ENCODE measurements at regions not wholly inside any gene's neighbourhood (a gene's known extent, or its start where the extent isn't known, plus 50 kb on each side); places are given as distances from the start of the nearest gene placed in this dataset.
A peak's percentile ranks its signal among the peaks of the same experiment; 100 is the strongest.

- no peak for DNase-seq (ENCODE audit: low spot score)
Observed at GRCh38 chr11:114758627-114759026, 80.3 kb downstream of the NXPE2 start.

GRCh38 chr11:114762408-114762807 lies 84.1 kb downstream of the NXPE2 start:
- peak; percentile 73 for DNase-seq (ENCODE audit: low spot score)

GRCh38 chr11:114764563-114764962 lies 86.2 kb downstream of the NXPE2 start:
- no peak for DNase-seq (ENCODE audit: low spot score)

- DNase-seq (ENCODE audit: low spot score), result no peak
Observed at GRCh38 chr11:114771172-114771571, 92.8 kb downstream of the NXPE2 start.

- DNase-seq (ENCODE audit: low spot score), result no peak
Observed at GRCh38 chr11:114773541-114774338, 95.4 kb downstream of the NXPE2 start.

- peak; percentile 74 for DNase-seq (ENCODE audit: low spot score)
Observed at GRCh38 chr11:114774599-114775361, 96.5 kb downstream of the NXPE2 start.

GRCh38 chr11:114775875-114776621 lies 97.7 kb downstream of the NXPE2 start:
- DNase-seq (ENCODE audit: low spot score), result no peak

GRCh38 chr11:114776956-114777355 lies 98.6 kb downstream of the NXPE2 start:
- no peak for DNase-seq (ENCODE audit: low spot score)

GRCh38 chr11:114779189-114779588 lies 100.9 kb downstream of the NXPE2 start:
- no peak for DNase-seq (ENCODE audit: low spot score)

- DNase-seq (ENCODE audit: low spot score), result no peak
Observed at GRCh38 chr11:114782650-114783310, 104.5 kb downstream of the NXPE2 start.

- DNase-seq (ENCODE audit: low spot score), result no peak
Observed at GRCh38 chr11:114783805-114784204, 105.5 kb downstream of the NXPE2 start.

- DNase-seq (ENCODE audit: low spot score), result no peak
Observed at GRCh38 chr11:114784216-114784615, 105.9 kb downstream of the NXPE2 start.

- no peak for DNase-seq (ENCODE audit: low spot score)
Observed at GRCh38 chr11:114784891-114785290, 106.6 kb downstream of the NXPE2 start.

GRCh38 chr11:114785820-114786219 lies 107.5 kb downstream of the NXPE2 start:
- DNase-seq (ENCODE audit: low spot score), result no peak

- DNase-seq (ENCODE audit: low spot score), result no peak
Observed at GRCh38 chr11:114787126-114787525, 108.8 kb downstream of the NXPE2 start.

- DNase-seq (ENCODE audit: low spot score), result no peak
Observed at GRCh38 chr11:114790910-114791309, 112.6 kb downstream of the NXPE2 start.

GRCh38 chr11:114794048-114794684 lies 115.8 kb downstream of the NXPE2 start:
- no peak for DNase-seq (ENCODE audit: low spot score)

- DNase-seq (ENCODE audit: low spot score), result no peak
Observed at GRCh38 chr11:114796954-114797721, 118.8 kb downstream of the NXPE2 start.

- no peak for DNase-seq (ENCODE audit: low spot score)
Observed at GRCh38 chr11:114799476-114799875, 121.1 kb downstream of the NXPE2 start.

GRCh38 chr11:114801773-114802172 lies 123.4 kb downstream of the NXPE2 start:
- no peak for DNase-seq (ENCODE audit: low spot score)

- no peak for DNase-seq (ENCODE audit: low spot score)
Observed at GRCh38 chr11:114802878-114803277, 124.6 kb downstream of the NXPE2 start.
